ENCODE measurements at regions not wholly inside any gene's neighbourhood (a gene's known extent, or its start where the extent isn't known, plus 50 kb on each side); places are given as distances from the start of the nearest gene placed in this dataset.
A peak's percentile ranks its signal among the peaks of the same experiment; 100 is the strongest.

- Histone ChIP-seq H3K27me3 (no peaks in the 10 kb centered on the region), H3K4me1 (peaks cover 0 to 39% (median 7%) of the 10 kb centered on the region in 10 experiments; a peak in 10 of 20 replicates), H3K36me3 (no peaks in the 10 kb centered on the region), H3K9ac (no peak overlapping the region), H3K4me2 (no peak overlapping the region), H3K4me3 (no peak overlapping the region), H3K9me3 (replicated peaks in 1 of 11) (no peaks in the 10 kb centered on the region), H3K27ac (no peak overlapping the region), H4K20me1 (no peaks in the 10 kb centered on the region)
- no peak for TF ChIP-seq Cebpa-rat (IDR thresholded peaks at IDR 0.05)
Observed at GRCh38 chr6:113445201-113445600, 411.9 kb upstream of the MARCKS start.

GRCh38 chr6:113447088-113447831 lies 409.9 kb upstream of the MARCKS start:
- no peaks in the 10 kb centered on the region for H3K27me3 ChIP-seq
- no peaks in the 10 kb centered on the region for H4K20me1 ChIP-seq
- H3K9me3 ChIP-seq (replicated peaks in 1 of 11), result no peaks in the 10 kb centered on the region; a peak in 1 of 22 replicates
- peaks cover 0 to 48% (median 7%) of the 10 kb centered on the region in 10 experiments; a peak in 10 of 20 replicates for H3K4me1 ChIP-seq
- no peak overlapping the region for H3K4me3 ChIP-seq
- H3K9ac ChIP-seq, result no peak overlapping the region
- no peaks in the 10 kb centered on the region for H3K36me3 ChIP-seq
- peak in 4 of 11 experiments; percentile 33 to 80 (median 51); a peak in 6 of 22 replicates for TF ChIP-seq Cebpa-rat (IDR thresholded peaks at IDR 0.05)
- H3K27ac ChIP-seq, result peak overlapping the region in 6 of 11 experiments; percentile 32 to 66 (median 56); a peak in 11 of 22 replicates
- H3K4me2 ChIP-seq, result peak overlapping the region in 5 of 11 experiments; percentile 39 to 65 (median 59); a peak in 9 of 22 replicates

- H3K9me3 ChIP-seq (replicated peaks in 1 of 11), result no peaks in the 10 kb centered on the region; a peak in 1 of 22 replicates
- H3K36me3 ChIP-seq, result no peaks in the 10 kb centered on the region
- H3K4me1 ChIP-seq, result peaks cover 0 to 48% (median 7%) of the 10 kb centered on the region in 10 experiments; a peak in 10 of 20 replicates
- no peak overlapping the region for H3K9ac ChIP-seq
- no peaks in the 10 kb centered on the region for H4K20me1 ChIP-seq
- no peak for TF ChIP-seq Cebpa-rat (IDR thresholded peaks at IDR 0.05)
- peak overlapping the region in 5 of 11 experiments; percentile 4 to 59 (median 47); a peak in 8 of 22 replicates for H3K4me2 ChIP-seq
- no peaks in the 10 kb centered on the region for H3K27me3 ChIP-seq
- peak overlapping the region in 3 of 11 experiments; percentile 9 to 66 (median 33); a peak in 3 of 22 replicates for H3K27ac ChIP-seq
- H3K4me3 ChIP-seq, result no peak overlapping the region
Observed at GRCh38 chr6:113449051-113449450, 408.1 kb upstream of the MARCKS start.

GRCh38 chr6:113450061-113450465 lies 407.1 kb upstream of the MARCKS start:
- Histone ChIP-seq H3K4me1 (peaks cover 0 to 48% (median 7%) of the 10 kb centered on the region in 10 experiments; a peak in 10 of 20 replicates), H3K27me3 (no peaks in the 10 kb centered on the region), H3K4me2 (peak overlapping the region in 3 of 11 experiments; percentile 47 to 59 (median 58); a peak in 5 of 22 replicates), H4K20me1 (no peaks in the 10 kb centered on the region), H3K9me3 (replicated peaks in 1 of 11) (no peaks in the 10 kb centered on the region; a peak in 1 of 22 replicates), H3K36me3 (no peaks in the 10 kb centered on the region), H3K9ac (no peak overlapping the region), H3K27ac (no peak overlapping the region), H3K4me3 (no peak overlapping the region)
- TF ChIP-seq Cebpa-rat (IDR thresholded peaks at IDR 0.05), result no peak

GRCh38 chr6:113451049-113451448 lies 406.1 kb upstream of the MARCKS start:
- Histone ChIP-seq H3K9ac (no peak overlapping the region), H3K9me3 (replicated peaks in 1 of 11) (no peaks in the 10 kb centered on the region; a peak in 1 of 22 replicates), H3K36me3 (no peaks in the 10 kb centered on the region), H3K27me3 (no peaks in the 10 kb centered on the region), H3K4me1 (peaks cover 0 to 48% (median 7%) of the 10 kb centered on the region in 10 experiments; a peak in 10 of 20 replicates), H4K20me1 (no peaks in the 10 kb centered on the region), H3K27ac (no peak overlapping the region), H3K4me2 (peak overlapping the region in 3 of 11 experiments; percentile 19 to 43 (median 38); a peak in 2 of 22 replicates), H3K4me3 (no peak overlapping the region)
- no peak for TF ChIP-seq Cebpa-rat (IDR thresholded peaks at IDR 0.05)

- Histone ChIP-seq H3K27ac (no peak overlapping the region), H3K4me1 (peaks cover 0 to 20% (median 0%) of the 10 kb centered on the region in 10 experiments; a peak in 5 of 20 replicates), H3K4me3 (no peak overlapping the region), H3K9me3 (replicated peaks in 1 of 11) (no peaks in the 10 kb centered on the region), H3K27me3 (no peaks in the 10 kb centered on the region), H3K9ac (no peak overlapping the region), H3K36me3 (no peaks in the 10 kb centered on the region), H4K20me1 (no peaks in the 10 kb centered on the region), H3K4me2 (peak overlapping the region in 4 of 11 experiments; percentile 0 to 21 (median 12); a peak in 4 of 22 replicates)
- no peak for TF ChIP-seq Cebpa-rat (IDR thresholded peaks at IDR 0.05)
Observed at GRCh38 chr6:113457198-113457597, 399.9 kb upstream of the MARCKS start.

- Histone ChIP-seq H3K27me3 (no peaks in the 10 kb centered on the region), H3K4me2 (0 out of 22 replicates have a peak overlapping the region, but pooled peaks of 1 of the 11 experiments have one; percentile 21), H3K9ac (no peak overlapping the region), H4K20me1 (no peaks in the 10 kb centered on the region), H3K9me3 (replicated peaks in 1 of 11) (no peaks in the 10 kb centered on the region), H3K4me3 (no peak overlapping the region), H3K27ac (no peak overlapping the region), H3K36me3 (no peaks in the 10 kb centered on the region), H3K4me1 (peaks cover 0 to 20% (median 0%) of the 10 kb centered on the region in 10 experiments; a peak in 5 of 20 replicates)
- no peak for TF ChIP-seq Cebpa-rat (IDR thresholded peaks at IDR 0.05)
Observed at GRCh38 chr6:113457751-113458150, 399.4 kb upstream of the MARCKS start.

GRCh38 chr6:113458368-113459010 lies 398.7 kb upstream of the MARCKS start:
- H3K9me3 ChIP-seq (replicated peaks in 1 of 11), result no peaks in the 10 kb centered on the region
- no peaks in the 10 kb centered on the region for H4K20me1 ChIP-seq
- 0 out of 22 replicates have a peak overlapping the region, but pooled peaks of 1 of the 11 experiments have one; percentile 15 for H3K4me2 ChIP-seq
- H3K36me3 ChIP-seq, result no peaks in the 10 kb centered on the region
- H3K4me3 ChIP-seq, result no peak overlapping the region
- peaks cover 0 to 20% (median 0%) of the 10 kb centered on the region in 10 experiments; a peak in 5 of 20 replicates for H3K4me1 ChIP-seq
- TF ChIP-seq Cebpa-rat (IDR thresholded peaks at IDR 0.05), result no peak
- H3K9ac ChIP-seq, result no peak overlapping the region
- H3K27me3 ChIP-seq, result no peaks in the 10 kb centered on the region
- no peak overlapping the region for H3K27ac ChIP-seq

Data from BLaER1 treated with 17β-estradiol and CSF1 and Interleukin-3, amounts not matched to agents 10 nM and 100 nM (cell line).